Neutrophil (primary cell): ENCODE measurements at regions not wholly inside any gene's neighbourhood (a gene's known extent, or its start where the extent isn't known, plus 50 kb on each side); places are given as distances from the start of the nearest gene placed in this dataset.
"Not testable (repeated sequence)": the region's sequence is repeated elsewhere in the genome, so short reads cannot be mapped to it uniquely, and the experiment has no call there.

ENCODE experiments used
- H3K27ac ChIP-seq: fragments of 200-600 bp; sonication (generic); 2 replicates; pipeline ENCODE4 v1.5.1; 2016; ENCODE audit warnings: mild to moderate bottlenecking, moderate library complexity
- H3K27me3 ChIP-seq: fragments of 200-600 bp; sonication (generic); 2 replicates; pipeline ENCODE4 v1.6.0; 2016; ENCODE audit warnings: mild to moderate bottlenecking
- H3K36me3 ChIP-seq: fragments of 200-600 bp; sonication (generic); 2 replicates; pipeline ENCODE4 v1.5.1; 2017
- H3K4me1 ChIP-seq, 2 experiments: fragments of 200-600 bp in 1 of 2; sonication (generic) in 1 of 2; 1 replicate in 1 of 2; 2 replicates in 1 of 2; pipeline versions ENCODE4 v1.5.1 to v1.6.1; 2013 to 2016; ENCODE audit warnings: low read depth in 1 of 2, low read length in 1 of 2, mild to moderate bottlenecking in 1 of 2, moderate library complexity in 1 of 2; ENCODE audit not compliant: control insufficient read depth in 1 of 2, insufficient read depth in 1 of 2
- H3K4me3 ChIP-seq, 2 experiments: fragments of 200-600 bp in 1 of 2; sonication (generic) in 1 of 2; 1 replicate in 1 of 2; 2 replicates in 1 of 2; pipeline ENCODE4 v1.5.1; 2013 to 2016; ENCODE audit warnings: low read depth in 1 of 2, low read length in 1 of 2, mild to moderate bottlenecking in 1 of 2, moderate library complexity in 1 of 2
- H3K9me3 ChIP-seq: fragments of 200-600 bp; sonication (generic); 2 replicates; pipeline ENCODE4 v1.5.1; 2016

- H3K9me3 ChIP-seq, H3K27ac ChIP-seq, H3K4me1 ChIP-seq, H3K27me3 ChIP-seq, H3K4me3 ChIP-seq: not testable (repeated sequence)
- peaks cover 30% of the 10 kb centered on the region for H3K36me3 ChIP-seq
These were observed 137.2 kb upstream of the C1QTNF3 start for GRCh38 chr5:34180225-34180624.

DNA sequence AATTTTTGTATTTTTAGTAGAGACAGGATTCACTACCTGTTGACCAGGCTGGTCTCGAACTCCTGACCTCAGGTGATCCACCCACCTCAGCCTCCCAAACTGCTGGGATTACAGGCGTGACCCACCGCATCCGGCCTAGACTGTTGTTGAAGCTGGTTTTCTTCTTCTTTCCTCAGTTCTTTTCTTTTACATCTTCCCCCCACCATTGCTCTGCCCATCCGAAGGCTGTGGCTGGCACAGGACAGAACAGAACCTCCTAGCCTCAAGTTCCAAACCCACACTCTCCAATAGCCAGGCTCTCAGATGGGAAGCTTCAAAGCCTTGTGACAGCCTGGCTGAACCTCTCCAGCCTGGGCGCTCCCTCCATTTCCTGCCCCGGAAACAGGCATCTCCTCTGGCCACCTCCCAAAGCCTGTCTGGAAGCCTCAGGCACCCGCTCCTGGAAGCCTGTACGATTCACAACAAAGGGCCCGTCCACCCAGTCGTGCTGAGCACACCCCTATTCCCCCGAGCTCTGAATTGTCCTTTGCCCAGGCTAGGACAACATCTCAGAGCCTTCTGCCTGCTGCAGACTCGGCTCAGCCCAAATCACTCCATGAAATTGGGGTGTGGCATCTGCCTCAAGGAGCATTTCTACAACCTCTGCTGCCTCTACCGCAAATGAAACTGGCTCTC lies 138.1 kb upstream of the C1QTNF3 start:
- H3K36me3 ChIP-seq: peaks cover 28% of the 10 kb centered on the region
- not testable (repeated sequence) for H3K9me3 ChIP-seq

GRCh38 chr5:34185005-34185404 lies 142.0 kb upstream of the C1QTNF3 start:
- not testable (repeated sequence) for H3K27ac ChIP-seq, H3K27me3 ChIP-seq, H3K4me3 ChIP-seq, H3K4me1 ChIP-seq, H3K9me3 ChIP-seq
- peaks cover 32% of the 10 kb centered on the region for H3K36me3 ChIP-seq

More for the DNA sequence above, 138.1 kb upstream of the C1QTNF3 start:
- H3K27me3 ChIP-seq, H3K27ac ChIP-seq, H3K4me1 ChIP-seq, H3K4me3 ChIP-seq: not testable (repeated sequence)

DNA sequence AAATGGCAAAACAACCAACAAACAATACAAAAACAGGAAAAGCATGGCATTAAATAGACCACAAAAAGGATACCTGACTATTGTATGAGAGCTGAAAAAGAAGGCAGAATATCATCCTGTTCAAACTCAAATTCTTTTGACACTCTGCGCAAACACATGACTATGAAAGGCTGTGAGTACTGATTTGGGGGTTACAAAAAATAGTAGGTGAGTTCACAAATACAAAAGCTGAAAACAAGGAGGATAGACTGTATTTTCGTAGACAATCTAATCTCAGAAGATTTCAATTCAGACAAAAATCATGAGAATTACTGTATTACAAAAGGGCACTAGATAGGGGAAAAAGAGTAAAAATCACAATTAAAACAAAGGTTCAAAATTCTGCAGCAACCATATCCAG lies 142.6 kb upstream of the C1QTNF3 start:
- not testable (repeated sequence) for H3K4me1 ChIP-seq, H3K4me3 ChIP-seq, H3K27ac ChIP-seq, H3K27me3 ChIP-seq, H3K9me3 ChIP-seq
- H3K36me3 ChIP-seq: peaks cover 33% of the 10 kb centered on the region

DNA sequence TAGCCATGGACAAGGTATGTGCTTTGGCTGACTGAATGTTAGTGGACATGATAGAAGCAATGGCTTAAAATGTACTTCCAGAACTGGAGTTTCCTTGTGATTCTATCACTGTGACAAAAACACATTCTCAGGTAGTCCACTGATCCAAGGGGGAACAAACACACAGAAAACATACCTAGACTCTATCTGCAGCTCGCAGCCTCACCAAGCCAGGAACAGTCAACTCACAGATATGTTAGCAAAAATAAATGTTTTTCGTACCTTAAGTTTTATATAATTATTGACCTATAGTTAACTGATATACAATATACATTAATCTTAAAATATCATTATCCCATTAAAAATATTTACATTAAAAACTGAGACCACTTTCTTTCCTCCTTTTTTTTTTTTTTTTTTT lies 143.1 kb upstream of the C1QTNF3 start:
- peaks cover 32% of the 10 kb centered on the region for H3K36me3 ChIP-seq
- not testable (repeated sequence) for H3K9me3 ChIP-seq, H3K27me3 ChIP-seq, H3K4me3 ChIP-seq, H3K27ac ChIP-seq, H3K4me1 ChIP-seq

- not testable (repeated sequence) for H3K4me3 ChIP-seq, H3K9me3 ChIP-seq
These were observed 143.9 kb upstream of the C1QTNF3 start for GRCh38 chr5:34186865-34187264.

DNA sequence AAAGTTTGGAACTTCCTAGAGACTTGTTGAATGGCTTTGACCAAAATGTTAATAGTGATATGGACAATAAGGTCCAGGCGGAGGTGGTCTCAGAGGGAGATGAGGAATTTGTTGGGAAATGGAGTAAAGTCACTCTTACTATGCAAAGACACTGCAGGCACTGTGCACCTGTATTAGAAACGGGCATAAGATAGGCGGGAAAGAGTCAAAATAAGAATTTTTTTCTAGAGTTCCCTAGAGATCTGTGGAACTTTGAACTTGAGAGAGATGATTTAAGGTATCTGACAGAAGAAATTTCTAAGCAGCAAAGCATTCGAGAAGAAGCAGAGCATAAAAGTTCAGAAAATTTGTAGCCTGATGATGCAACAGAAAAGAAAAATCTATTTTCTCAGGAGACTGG lies 144.4 kb upstream of the C1QTNF3 start:
- not testable (repeated sequence) for H3K4me3 ChIP-seq, H3K4me1 ChIP-seq, H3K27ac ChIP-seq, H3K27me3 ChIP-seq, H3K9me3 ChIP-seq
- peaks cover 35% of the 10 kb centered on the region for H3K36me3 ChIP-seq

More at GRCh38 chr5:34186865-34187264, 143.9 kb upstream of the C1QTNF3 start:
- H3K36me3 ChIP-seq: peaks cover 32% of the 10 kb centered on the region
- not testable (repeated sequence) for H3K27ac ChIP-seq, H3K4me1 ChIP-seq, H3K27me3 ChIP-seq

DNA sequence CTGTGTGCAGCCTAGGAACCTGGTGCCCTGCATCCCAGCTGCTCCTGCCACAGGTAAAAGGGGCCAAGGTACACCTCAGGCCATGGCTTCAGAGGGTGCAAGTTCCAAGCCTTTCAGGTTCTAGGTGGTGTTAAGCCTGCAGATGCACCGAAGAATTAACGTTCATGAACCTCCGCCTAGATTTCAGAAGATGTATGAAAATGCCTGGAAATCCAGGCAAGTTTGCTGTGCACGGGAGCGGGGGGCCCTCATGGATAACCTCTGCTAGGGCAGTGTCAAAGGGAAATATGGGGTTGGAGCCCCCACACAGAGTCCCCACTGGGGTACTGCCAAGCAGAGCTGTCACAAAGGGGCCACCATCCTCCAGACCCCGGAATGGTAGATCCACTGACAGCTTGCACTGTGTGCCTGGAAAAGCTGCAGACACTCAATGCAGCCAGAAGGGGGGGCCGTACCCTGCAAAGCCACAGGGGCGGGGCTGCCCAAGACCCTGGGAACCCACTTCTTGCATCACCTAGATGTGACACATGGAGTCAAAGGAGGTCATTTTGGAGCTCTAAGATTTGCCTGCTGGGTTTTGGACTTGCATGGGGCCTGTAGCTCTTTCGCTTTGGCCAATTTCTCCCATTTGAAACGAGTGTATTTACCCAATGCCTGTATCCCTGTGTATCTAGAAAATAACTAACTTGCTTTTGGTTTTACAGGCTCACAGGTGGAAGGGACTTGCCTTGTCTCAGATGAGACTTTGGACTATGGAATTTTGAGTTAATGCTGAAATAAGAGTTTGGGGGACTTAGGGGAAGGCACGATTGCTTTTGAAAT lies 145.2 kb upstream of the C1QTNF3 start:
- H3K4me1 ChIP-seq, H3K27ac ChIP-seq, H3K4me3 ChIP-seq, H3K9me3 ChIP-seq, H3K27me3 ChIP-seq: not testable (repeated sequence)
- peaks cover 36% of the 10 kb centered on the region for H3K36me3 ChIP-seq

DNA sequence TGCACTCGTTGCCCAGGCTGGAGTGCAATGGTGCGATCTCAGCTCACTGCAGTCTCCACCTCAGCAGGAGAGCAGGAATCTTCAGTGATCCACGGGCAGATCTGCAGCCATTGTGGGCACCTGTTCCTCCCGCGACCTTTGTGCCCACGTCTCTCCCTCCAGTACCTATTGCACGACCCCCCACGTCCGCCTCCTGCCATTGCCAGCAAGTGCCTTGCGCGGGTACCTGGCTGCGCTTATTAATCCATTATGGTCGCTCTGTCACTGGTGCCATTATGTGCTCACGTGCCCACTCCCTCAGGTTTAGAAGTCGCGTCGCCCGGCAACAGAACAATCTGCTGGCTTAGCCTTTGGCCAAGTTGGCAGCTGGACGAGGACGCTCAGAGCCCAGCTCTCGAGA lies 146.2 kb upstream of the C1QTNF3 start:
- H3K36me3 ChIP-seq: peaks cover 36% of the 10 kb centered on the region
- not testable (repeated sequence) for H3K4me3 ChIP-seq, H3K9me3 ChIP-seq, H3K27me3 ChIP-seq, H3K4me1 ChIP-seq, H3K27ac ChIP-seq

GRCh38 chr5:34189752-34190411 lies 146.9 kb upstream of the C1QTNF3 start:
- H3K36me3 ChIP-seq: peaks cover 36% of the 10 kb centered on the region
- H3K9me3 ChIP-seq, H3K4me3 ChIP-seq, H3K4me1 ChIP-seq, H3K27me3 ChIP-seq, H3K27ac ChIP-seq: not testable (repeated sequence)

DNA sequence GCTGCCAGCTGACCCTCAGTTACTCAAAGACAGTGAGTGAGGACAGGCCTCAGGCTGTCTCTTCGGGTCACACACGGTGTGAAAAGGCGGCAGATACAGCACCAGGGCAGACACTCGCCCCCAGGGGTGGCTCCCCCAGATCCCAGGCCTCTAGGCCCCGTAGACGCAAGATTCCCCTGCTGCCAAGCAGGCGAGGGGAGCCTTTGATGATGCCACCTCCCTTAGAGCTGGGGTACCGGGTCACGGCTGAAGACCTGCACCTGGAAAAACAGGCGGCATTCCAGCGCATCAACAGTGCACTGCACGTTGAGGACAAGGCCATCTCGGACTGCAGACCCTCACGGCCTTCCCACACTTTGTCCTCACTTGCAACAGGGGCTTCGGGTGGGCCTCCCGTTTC lies 147.5 kb upstream of the C1QTNF3 start:
- peaks cover 36% of the 10 kb centered on the region for H3K36me3 ChIP-seq
- not testable (repeated sequence) for H3K9me3 ChIP-seq, H3K27me3 ChIP-seq, H3K4me3 ChIP-seq, H3K4me1 ChIP-seq, H3K27ac ChIP-seq

- not testable (repeated sequence) for H3K27me3 ChIP-seq, H3K9me3 ChIP-seq, H3K4me3 ChIP-seq, H3K4me1 ChIP-seq, H3K27ac ChIP-seq
- peaks cover 40% of the 10 kb centered on the region for H3K36me3 ChIP-seq
These were observed 148.3 kb upstream of the C1QTNF3 start for GRCh38 chr5:34191279-34191744.

DNA sequence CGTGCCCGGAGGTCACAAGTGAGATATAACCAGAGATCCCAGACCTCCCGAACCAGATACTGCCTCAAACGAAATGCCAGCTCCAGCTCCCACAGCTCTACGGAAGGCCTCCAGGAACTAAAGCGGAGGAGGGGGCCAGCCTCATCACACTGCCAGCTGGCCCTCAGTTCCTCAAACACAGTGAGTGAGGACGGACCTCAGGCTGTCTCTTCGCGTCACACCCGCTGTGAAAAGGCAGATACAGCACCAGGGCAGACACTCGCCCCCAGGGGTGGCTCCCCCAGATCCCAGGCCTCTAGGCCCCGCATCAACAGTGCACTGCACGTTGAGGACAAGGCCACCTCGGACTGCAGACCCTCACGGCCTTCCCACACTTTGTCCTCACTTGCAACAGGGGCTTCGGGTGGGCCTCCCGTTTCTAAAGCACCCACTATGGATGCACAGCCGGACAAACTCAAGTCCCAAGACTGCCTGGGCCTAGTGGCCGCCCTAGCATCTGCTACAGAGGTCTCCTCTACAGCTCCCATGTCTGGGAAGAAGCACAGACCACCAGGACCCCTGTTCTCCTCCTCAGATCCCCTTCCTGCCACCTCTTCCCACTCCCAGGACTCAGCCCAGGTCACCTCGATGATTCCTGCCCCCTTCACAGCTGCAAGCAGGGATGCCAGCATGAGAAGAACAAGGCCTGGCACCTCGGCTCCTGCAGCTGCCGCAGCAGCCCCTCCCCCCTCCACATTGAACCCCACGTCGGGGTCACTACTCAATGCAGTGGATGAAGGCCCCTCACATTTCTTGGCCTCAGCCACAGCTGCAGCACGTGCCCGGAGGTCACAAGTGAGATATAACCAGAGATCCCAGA lies 149.3 kb upstream of the C1QTNF3 start:
- not testable (repeated sequence) for H3K27me3 ChIP-seq, H3K4me1 ChIP-seq, H3K4me3 ChIP-seq, H3K9me3 ChIP-seq, H3K27ac ChIP-seq
- peaks cover 34% of the 10 kb centered on the region for H3K36me3 ChIP-seq
